NCI-H510A treated with DMSO at 0.1 percent for 48 hours (cell line): ENCODE measurements at regions not wholly inside any gene's neighbourhood (a gene's known extent, or its start where the extent isn't known, plus 50 kb on each side); places are given as distances from the start of the nearest gene placed in this dataset.

Experiments
- DNase-seq: peaks from one replicate; lab custom pipeline; 2025; lab: John Stamatoyannopoulos, UW

GRCh38 chr3:94996743-94997142, 933.9 kb downstream of the NSUN3 start:
- no peak for DNase-seq

GRCh38 chr3:95002438-95003046, 939.7 kb downstream of the NSUN3 start:
- no peak for DNase-seq

GRCh38 chr3:95028688-95029087, 965.8 kb downstream of the NSUN3 start:
- DNase-seq: no peak

GRCh38 chr3:95029644-95030043, 966.8 kb downstream of the NSUN3 start:
- no peak for DNase-seq

- DNase-seq: no peak
These were observed 973.7 kb downstream of the NSUN3 start for GRCh38 chr3:95036526-95037021.

- no peak for DNase-seq
These were observed 974.2 kb downstream of the NSUN3 start for GRCh38 chr3:95037097-95037496.

- no peak for DNase-seq
These were observed 975.1 kb downstream of the NSUN3 start for GRCh38 chr3:95037927-95038326.

GRCh38 chr3:95044101-95044500, 981.2 kb downstream of the NSUN3 start:
- no peak for DNase-seq

GRCh38 chr3:95048564-95048963, 985.7 kb downstream of the NSUN3 start:
- DNase-seq: no peak

- no peak for DNase-seq
These were observed 987.0 kb downstream of the NSUN3 start for GRCh38 chr3:95049841-95050240.

- no peak for DNase-seq
These were observed 992.4 kb downstream of the NSUN3 start for GRCh38 chr3:95055288-95055687.

- DNase-seq: no peak
These were observed 1019.3 kb downstream of the NSUN3 start for GRCh38 chr3:95082191-95082590.

- no peak for DNase-seq
These were observed 1021.9 kb downstream of the NSUN3 start for GRCh38 chr3:95084738-95085137.

- no peak for DNase-seq
These were observed 1025.6 kb downstream of the NSUN3 start for GRCh38 chr3:95088464-95088863.

- DNase-seq: no peak
These were observed 1034.6 kb downstream of the NSUN3 start for GRCh38 chr3:95097493-95097892.

GRCh38 chr3:95120921-95121320, 1058.1 kb downstream of the NSUN3 start:
- DNase-seq: no peak

GRCh38 chr3:95123104-95123503, 1060.2 kb downstream of the NSUN3 start:
- DNase-seq: no peak

GRCh38 chr3:95134693-95135413, 1072.0 kb downstream of the NSUN3 start:
- DNase-seq: no peak

GRCh38 chr3:95148107-95148506, 1085.2 kb downstream of the NSUN3 start:
- DNase-seq: no peak

- no peak for DNase-seq
These were observed 1088.7 kb downstream of the NSUN3 start for GRCh38 chr3:95151590-95151989.

GRCh38 chr3:95154766-95155165, 1091.9 kb downstream of the NSUN3 start:
- DNase-seq: no peak

- DNase-seq: no peak
These were observed 1099.9 kb downstream of the NSUN3 start for GRCh38 chr3:95162794-95163193.

- DNase-seq: no peak
These were observed 1104.9 kb downstream of the NSUN3 start for GRCh38 chr3:95167748-95168147.

- DNase-seq: no peak
These were observed 1105.7 kb downstream of the NSUN3 start for GRCh38 chr3:95168526-95168925.
